HG02571 (cell line): ENCODE measurements at regions not wholly inside any gene's neighbourhood (a gene's known extent, or its start where the extent isn't known, plus 50 kb on each side); places are given as distances from the start of the nearest gene placed in this dataset.

Experiments
- ATAC-seq: cut with Tn5 transposase; IDR thresholded peaks from one replicate; pipeline ENCODE4 v1.9.1; 2021; ENCODE audit warnings: mild to moderate bottlenecking, moderate library complexity; ENCODE audit not compliant: unreplicated experiment

GRCh38 chr1:237962985-237963384, 72.3 kb upstream of the ZP4 start:
- ATAC-seq = no peak

- no peak for ATAC-seq
Observed at GRCh38 chr1:237961754-237962153, 71.0 kb upstream of the ZP4 start.

- no peak for ATAC-seq
Observed at GRCh38 chr1:237959838-237960237, 69.1 kb upstream of the ZP4 start.

- ATAC-seq = no peak
Observed at GRCh38 chr1:237953238-237953637, 62.5 kb upstream of the ZP4 start.
